H1 (cell line): ENCODE measurements at regions not wholly inside any gene's neighbourhood (a gene's known extent, or its start where the extent isn't known, plus 50 kb on each side); places are given as distances from the start of the nearest gene placed in this dataset.

ENCODE experiments used
- CTCF ChIA-PET: fragments of 300-600 bp; sonication (Branson Sonifier 250); formaldehyde crosslinking; loops from one replicate; lab custom pipeline; 2021; ENCODE audit not compliant: partially characterized antibody; lab: Charles Lee
- POLR2A ChIA-PET: fragments of 300-600 bp; sonication (Branson Sonifier 250); formaldehyde crosslinking; loops from one replicate; lab custom pipeline; 2021; ENCODE audit warnings: inconsistent platforms; ENCODE audit not compliant: partially characterized antibody; lab: Charles Lee
- DNase-seq, 2 experiments: peaks; one replicate each; pipeline versions ENCODE4 v3.0.0 to v3.0.0-alpha.2; 2010 to 2022; ENCODE audit warnings: low spot score in 2 of 2, low read depth in 1 of 2, mixed read lengths in 1 of 2
- FAIRE-seq: peaks from 2 replicates; lab custom pipeline; 2011; peaks lifted over from hg19 to GRCh38; lab: Jason Lieb, UNC
- H2AFZ ChIP-seq: 2 replicates; pipeline ENCODE4 v1.8.1; 2012; ENCODE audit warnings: low read length, inconsistent platforms
- H2AK5ac ChIP-seq: 2 replicates; pipeline ENCODE4 v1.6.1; 2013; ENCODE audit warnings: low read depth, low read length
- H2BK120ac ChIP-seq: replicated peaks from 2 replicates; pipeline ENCODE3; 2013; ENCODE audit warnings: low read depth, low read length, inconsistent platforms
- H2BK12ac ChIP-seq: 2 replicates; pipeline ENCODE4 v1.6.1; 2013; ENCODE audit warnings: low read depth, low read length
- H2BK15ac ChIP-seq: 2 replicates; pipeline ENCODE4 v1.6.1; 2013; ENCODE audit warnings: low read length
- H2BK20ac ChIP-seq: 2 replicates; pipeline ENCODE4 v1.6.1; 2013; ENCODE audit warnings: low read length
- H2BK5ac ChIP-seq: 2 replicates; pipeline ENCODE4 v1.6.1; 2013; ENCODE audit warnings: low read depth, low read length
- H3K14ac ChIP-seq: 2 replicates; pipeline ENCODE4 v1.6.1; 2013; ENCODE audit warnings: inconsistent platforms; ENCODE audit not compliant: insufficient read length
- H3K18ac ChIP-seq: 2 replicates; pipeline ENCODE4 v1.6.1; 2013; ENCODE audit warnings: low read length; ENCODE audit errors: extremely low read depth
- H3K23ac ChIP-seq: 2 replicates; pipeline ENCODE4 v1.6.1; 2013; ENCODE audit warnings: inconsistent platforms; ENCODE audit not compliant: insufficient read length
- H3K23me2 ChIP-seq: 2 replicates; pipeline ENCODE4 v1.6.1; 2013; ENCODE audit warnings: low read depth, low read length
- H3K27ac ChIP-seq: 2 replicates; pipeline ENCODE4 v1.6.1; 2011; ENCODE audit warnings: low read depth, low read length, inconsistent platforms
- H3K27me3 ChIP-seq, 4 experiments: replicated peaks in 1 of 4; 1 replicate in 1 of 4; 2 replicates in 3 of 4; pipeline versions ENCODE4 v1.6.1 to v1.8.1; 2011 to 2013; ENCODE audit warnings: low read length in 3 of 4, mild to moderate bottlenecking in 3 of 4, inconsistent platforms in 2 of 4, mixed read lengths in 2 of 4, moderate library complexity in 1 of 4; ENCODE audit not compliant: control insufficient read depth in 3 of 4, insufficient read depth in 3 of 4; ENCODE audit errors: extremely low read depth in 1 of 4
- H3K36me3 ChIP-seq, 4 experiments: 2 replicates each; pipeline versions ENCODE4 v1.6.1 to v1.8.1; 2011 to 2013; ENCODE audit warnings: mild to moderate bottlenecking in 4 of 4, low read length in 3 of 4, moderate library complexity in 2 of 4, control low read depth in 1 of 4, inconsistent platforms in 1 of 4; ENCODE audit not compliant: insufficient read depth in 4 of 4, control insufficient read depth in 2 of 4
- H3K4ac ChIP-seq: replicated peaks from 2 replicates; pipeline ENCODE3; 2013; ENCODE audit warnings: low read length, low read depth, mixed read lengths, inconsistent platforms; ENCODE audit not compliant: insufficient read length
- H3K4me1 ChIP-seq, 4 experiments: replicated peaks in 1 of 4; 1 replicate in 1 of 4; 2 replicates in 3 of 4; pipeline versions ENCODE4 v1.6.1 to v1.8.1; 2011 to 2013; ENCODE audit warnings: low read length in 3 of 4, inconsistent platforms in 2 of 4, mixed read lengths in 1 of 4; ENCODE audit not compliant: insufficient read depth in 4 of 4, control insufficient read depth in 3 of 4
- H3K4me2 ChIP-seq, 2 experiments: 2 replicates each; pipeline versions ENCODE4 v1.6.1 to v1.8.1; 2011 to 2013; ENCODE audit warnings: low read depth in 2 of 2, low read length in 2 of 2, control low read depth in 1 of 2, inconsistent platforms in 1 of 2, mild to moderate bottlenecking in 1 of 2; ENCODE audit not compliant: insufficient read depth in 1 of 2
- H3K4me3 ChIP-seq, 4 experiments: fragments of 200-600, 300-600 bp in 1 of 4; sonication (generic), shearing (Covaris generic), sonication (Bioruptor Twin) in 1 of 4; 2 replicates each; pipeline versions ENCODE4 v1.5.1 to v1.8.1; 2011 to 2016; ENCODE audit warnings: low read length in 4 of 4, low read depth in 3 of 4, control low read depth in 2 of 4, inconsistent platforms in 2 of 4, mild to moderate bottlenecking in 2 of 4, mixed read lengths in 1 of 4, moderate library complexity in 1 of 4; ENCODE audit not compliant: insufficient read depth in 2 of 4; ENCODE audit errors: extremely low read depth in 1 of 4
- H3K56ac ChIP-seq: replicated peaks from 2 replicates; pipeline ENCODE3; 2013; ENCODE audit warnings: low read depth, mild to moderate bottlenecking, mixed read lengths, low read length, inconsistent platforms; ENCODE audit not compliant: insufficient read length
- H3K79me1 ChIP-seq: 2 replicates; pipeline ENCODE4 v1.6.1; 2013; ENCODE audit warnings: low read depth, low read length, control low read depth
- H3K79me2 ChIP-seq, 2 experiments: 2 replicates each; pipeline versions ENCODE4 v1.6.1 to v1.8.1; 2012 to 2013; ENCODE audit warnings: low read length in 2 of 2, mild to moderate bottlenecking in 2 of 2, inconsistent platforms in 1 of 2; ENCODE audit not compliant: insufficient read depth in 2 of 2, control insufficient read depth in 1 of 2
- H3K9ac ChIP-seq, 4 experiments: replicated peaks in 1 of 4; 1 replicate in 1 of 4; 2 replicates in 3 of 4; pipeline versions ENCODE4 v1.6.1 to v1.8.1; 2011 to 2013; ENCODE audit warnings: low read depth in 3 of 4, low read length in 3 of 4, control low read depth in 2 of 4, mild to moderate bottlenecking in 2 of 4, moderate library complexity in 2 of 4, inconsistent platforms in 1 of 4; ENCODE audit errors: extremely low read depth in 1 of 4
- H3K9me3 ChIP-seq, 2 experiments: 2 replicates each; pipeline versions ENCODE4 v1.6.1 to v1.8.1; 2012 to 2013; ENCODE audit warnings: mild to moderate bottlenecking in 2 of 2, moderate library complexity in 2 of 2, control low read depth in 1 of 2, inconsistent platforms in 1 of 2, low read depth in 1 of 2, low read length in 1 of 2, mixed read lengths in 1 of 2; ENCODE audit not compliant: insufficient read depth in 2 of 2
- H4K20me1 ChIP-seq, 2 experiments: replicated peaks in 1 of 2; 2 replicates each; pipeline versions ENCODE3 to v1.8.1; 2011 to 2013; ENCODE audit warnings: inconsistent platforms in 2 of 2, low read length in 2 of 2, mild to moderate bottlenecking in 1 of 2; ENCODE audit not compliant: insufficient read depth in 2 of 2, control insufficient read depth in 1 of 2
- H4K5ac ChIP-seq: 2 replicates; pipeline ENCODE4 v1.6.1; 2013; ENCODE audit warnings: low read length, low read depth, mixed read lengths, inconsistent platforms; ENCODE audit not compliant: insufficient read length
- H4K8ac ChIP-seq: 2 replicates; pipeline ENCODE4 v1.8.0; 2013; ENCODE audit warnings: mild to moderate bottlenecking, moderate library complexity, low read length, inconsistent platforms; ENCODE audit not compliant: insufficient read depth; ENCODE audit errors: extremely low read depth
- H4K91ac ChIP-seq: replicated peaks from 2 replicates; pipeline ENCODE3; 2013; ENCODE audit warnings: low read length, mixed read lengths, inconsistent platforms; ENCODE audit not compliant: insufficient read length
- CTBP2 ChIP-seq: IDR thresholded peaks from 2 replicates; pipeline ENCODE4 v1.7.0; 2011; ENCODE audit warnings: borderline replicate concordance, mild to moderate bottlenecking, moderate library complexity, mixed read lengths, low read length; ENCODE audit not compliant: insufficient read depth, insufficient read length
- EGR1 ChIP-seq: IDR thresholded peaks from 2 replicates; pipeline ENCODE4 v1.6.1; 2011; ENCODE audit warnings: low read depth, low read length, borderline replicate concordance
- HDAC6 ChIP-seq: IDR thresholded peaks from one replicate; pipeline ENCODE4 v1.7.1; 2012; ENCODE audit warnings: low read depth, mild to moderate bottlenecking, inconsistent platforms, low read length, moderate library complexity
- SP4 ChIP-seq: IDR thresholded peaks from 2 replicates; pipeline ENCODE4 v1.6.1; 2012; ENCODE audit warnings: low read length, inconsistent platforms
- YY1 ChIP-seq: IDR thresholded peaks from 2 replicates; pipeline ENCODE4 v1.6.1; 2011; ENCODE audit warnings: low read depth, mild to moderate bottlenecking, low read length
- WGBS, 2 experiments: shearing (Covaris generic) in 1 of 2; methylation state at CpG; one replicate each; pipeline versions ENCODE4 v1.1.6 to v1.1.7; 2013 to 2015; ENCODE audit warnings: low lambda C conversion rate in 2 of 2, mixed read lengths in 2 of 2, inconsistent platforms in 1 of 2, low coverage in 1 of 2, missing lambda C conversion rate in 1 of 2; ENCODE audit not compliant: insufficient replicate concordance in 2 of 2, insufficient coverage in 1 of 2, insufficient read length in 1 of 2; ENCODE audit errors: extremely low coverage in 1 of 2, missing lambda C conversion rate in 1 of 2; 5-methylcytosine and 5-hydroxymethylcytosine counted together

- H3K27ac ChIP-seq: no peak overlapping the region
Observed at GRCh38 chr5:121384359-121384758, 467.3 kb upstream of the FTMT start.

More at GRCh38 chr5:121384359-121384758, 467.3 kb upstream of the FTMT start:
- Histone ChIP-seq H3K9me3 (no peaks in the 10 kb centered on the region), H3K56ac (no peak overlapping the region), H2AFZ (no peak overlapping the region), H2BK20ac (no peak overlapping the region), H4K91ac (no peak overlapping the region), H4K5ac (no peak overlapping the region), H2BK12ac (no peak overlapping the region), H3K23ac (no peak overlapping the region), H3K27me3 (no peaks in the 10 kb centered on the region), H3K79me1 (no peaks in the 10 kb centered on the region), H2BK120ac (no peak overlapping the region), H4K20me1 (no peaks in the 10 kb centered on the region), H3K9ac (no peak overlapping the region), H3K4me2 (no peak overlapping the region), H3K18ac (no peak overlapping the region), H3K23me2 (no peaks in the 10 kb centered on the region), H3K4ac (no peak overlapping the region), H2BK15ac (no peak overlapping the region), H3K4me1 (no peaks in the 10 kb centered on the region), H3K36me3 (no peaks in the 10 kb centered on the region), H3K4me3 (no peak overlapping the region), H4K8ac (no peak overlapping the region), H2BK5ac (no peak overlapping the region), H3K14ac (no peak overlapping the region), H3K79me2 (no peaks in the 10 kb centered on the region), H2AK5ac (no peak overlapping the region)
- ChIA-PET CTCF (no interaction called here), POLR2A (no interaction called here)
- FAIRE-seq (no peak), DNase-seq (no peak)
- TF ChIP-seq YY1: no peak
- no peak for TF ChIP-seq CTBP2
- no peak for TF ChIP-seq EGR1
- no peak for TF ChIP-seq SP4
- TF ChIP-seq HDAC6: no peak
- 85% methylated on average over 4 of the region's 5 CpGs; no CpG with 5 or more reads in 1 of the 2 experiments for WGBS, 2 experiments
